H9 (cell line): ENCODE measurements at regions not wholly inside any gene's neighbourhood (a gene's known extent, or its start where the extent isn't known, plus 50 kb on each side); places are given as distances from the start of the nearest gene placed in this dataset.

Experiments used
- DNase-seq: peaks from one replicate; pipeline ENCODE4 v3.0.0-alpha.2; 2017
- H2AFZ ChIP-seq: one replicate; pipeline ENCODE4 v1.6.1; 2013; ENCODE audit warnings: mild to moderate bottlenecking, low read length, control low read depth, moderate library complexity
- H2AK5ac ChIP-seq: 2 replicates; pipeline ENCODE4 v1.6.1; 2013; ENCODE audit warnings: low read length, control low read depth, mixed read lengths; ENCODE audit not compliant: insufficient read length
- H2BK120ac ChIP-seq: one replicate; pipeline ENCODE4 v1.6.1; 2013; ENCODE audit warnings: low read depth, mild to moderate bottlenecking, low read length, control low read depth, inconsistent platforms; ENCODE audit not compliant: poor library complexity, severe bottlenecking
- H2BK12ac ChIP-seq: 2 replicates; pipeline ENCODE4 v1.6.1; 2013; ENCODE audit warnings: low read length, control low read depth, mixed read lengths, low read depth; ENCODE audit not compliant: insufficient read length
- H2BK15ac ChIP-seq: 2 replicates; pipeline ENCODE4 v1.6.1; 2013; ENCODE audit warnings: low read depth, low read length, control low read depth
- H2BK20ac ChIP-seq: one replicate; pipeline ENCODE4 v1.6.1; 2013; ENCODE audit warnings: low read depth, mild to moderate bottlenecking, low read length, control low read depth, inconsistent platforms; ENCODE audit not compliant: poor library complexity, severe bottlenecking
- H2BK5ac ChIP-seq: 2 replicates; pipeline ENCODE4 v1.6.1; 2013; ENCODE audit warnings: low read length, control low read depth, mixed read lengths; ENCODE audit not compliant: insufficient read length
- H3K14ac ChIP-seq: 2 replicates; pipeline ENCODE4 v1.6.1; 2013; ENCODE audit warnings: low read length, control low read depth; ENCODE audit not compliant: insufficient read depth
- H3K18ac ChIP-seq: 2 replicates; pipeline ENCODE4 v1.6.1; 2013; ENCODE audit warnings: low read depth, mild to moderate bottlenecking, mixed read lengths, low read length, control low read depth; ENCODE audit not compliant: insufficient read length
- H3K23ac ChIP-seq: 2 replicates; pipeline ENCODE4 v1.6.1; 2013; ENCODE audit warnings: low read length, control low read depth, mixed read lengths, low read depth; ENCODE audit not compliant: insufficient read length
- H3K23me2 ChIP-seq: 2 replicates; pipeline ENCODE4 v1.6.1; 2013; ENCODE audit warnings: low read depth, mild to moderate bottlenecking, mixed read lengths, low read length, control low read depth; ENCODE audit not compliant: insufficient read length, poor library complexity, severe bottlenecking
- H3K27ac ChIP-seq: 2 replicates; pipeline ENCODE4 v1.5.1; 2013; ENCODE audit warnings: low read length, control low read depth, mixed read lengths, low read depth; ENCODE audit not compliant: insufficient read length
- H3K27me3 ChIP-seq: 2 replicates; pipeline ENCODE4 v1.6.1; 2013; ENCODE audit warnings: low read length, control low read depth, inconsistent platforms; ENCODE audit not compliant: insufficient read depth
- H3K4ac ChIP-seq: 2 replicates; pipeline ENCODE4 v1.6.1; 2013; ENCODE audit warnings: low read depth, mild to moderate bottlenecking, control low read depth, inconsistent platforms, low read length, moderate library complexity
- H3K4me1 ChIP-seq: 2 replicates; pipeline ENCODE4 v1.6.1; 2013; ENCODE audit warnings: low read length, control low read depth, inconsistent platforms; ENCODE audit not compliant: insufficient read depth
- H3K4me2 ChIP-seq: 2 replicates; pipeline ENCODE4 v1.6.1; 2013; ENCODE audit warnings: low read length, control low read depth, mixed read lengths; ENCODE audit not compliant: insufficient read length, insufficient read depth
- H3K56ac ChIP-seq: 2 replicates; pipeline ENCODE4 v1.6.1; 2013; ENCODE audit warnings: low read depth, mild to moderate bottlenecking, mixed read lengths, low read length, control low read depth; ENCODE audit not compliant: insufficient read length
- H3K79me1 ChIP-seq: 2 replicates; pipeline ENCODE4 v1.6.1; 2013; ENCODE audit warnings: low read depth, mild to moderate bottlenecking, moderate library complexity, low read length, control low read depth, inconsistent platforms; ENCODE audit not compliant: insufficient read depth, poor library complexity, severe bottlenecking
- H3K79me2 ChIP-seq: 2 replicates; pipeline ENCODE4 v1.6.1; 2013; ENCODE audit warnings: low read length, control low read depth, inconsistent platforms; ENCODE audit not compliant: insufficient read depth
- H3K9ac ChIP-seq: 2 replicates; pipeline ENCODE4 v1.6.1; 2013; ENCODE audit warnings: low read length, control low read depth, mixed read lengths; ENCODE audit not compliant: insufficient read length; ENCODE audit errors: extremely low read depth
- H3K9me3 ChIP-seq: one replicate; pipeline ENCODE4 v1.6.1; 2013; ENCODE audit warnings: low read depth, low read length, inconsistent platforms; ENCODE audit not compliant: control insufficient read depth
- H3T11ph ChIP-seq: one replicate; pipeline ENCODE4 v1.6.1; 2013; ENCODE audit warnings: mild to moderate bottlenecking, low read length, control low read depth, inconsistent platforms
- H4K20me1 ChIP-seq: one replicate; pipeline ENCODE4 v1.6.1; 2013; ENCODE audit not compliant: control insufficient read depth, insufficient read length, insufficient read depth
- H4K5ac ChIP-seq: 2 replicates; pipeline ENCODE4 v1.6.1; 2013; ENCODE audit warnings: low read depth, mild to moderate bottlenecking, mixed read lengths, low read length, control low read depth; ENCODE audit not compliant: insufficient read length
- H4K8ac ChIP-seq: replicated peaks from 2 replicates; pipeline ENCODE4 v1.6.1; 2013; ENCODE audit warnings: low read length, control low read depth, mixed read lengths, low read depth; ENCODE audit not compliant: insufficient read length
- H4K91ac ChIP-seq: 2 replicates; pipeline ENCODE4 v1.6.1; 2013; ENCODE audit warnings: low read depth, mild to moderate bottlenecking, moderate library complexity, mixed read lengths, low read length, control low read depth; ENCODE audit not compliant: insufficient read length
- H3K27ac Mint-ChIP-seq, 3 experiments: 2 replicates in 2 of 3; 3 replicates in 1 of 3; pipeline ENCODE4 v1.8.0; 2020 to 2021; ENCODE audit warnings: mixed read lengths in 3 of 3, mild to moderate bottlenecking in 1 of 3, moderate library complexity in 1 of 3
- H3K27me3 Mint-ChIP-seq: 2 replicates; pipeline ENCODE4 v1.8.0; 2021; ENCODE audit warnings: low read depth, mild to moderate bottlenecking, moderate library complexity, mixed read lengths
- H3K36me3 Mint-ChIP-seq, 3 experiments: 2 replicates in 2 of 3; 3 replicates in 1 of 3; pipeline ENCODE4 v1.8.0; 2020 to 2021; ENCODE audit warnings: low read depth in 3 of 3, mixed read lengths in 3 of 3; ENCODE audit not compliant: insufficient read depth in 1 of 3
- H3K4me1 Mint-ChIP-seq, 2 experiments: 2 replicates each; pipeline ENCODE4 v1.8.0; 2020; ENCODE audit warnings: mixed read lengths in 2 of 2
- H3K4me3 Mint-ChIP-seq, 2 experiments: 2 replicates in 1 of 2; 3 replicates in 1 of 2; pipeline ENCODE4 v1.8.0; 2020 to 2021; ENCODE audit warnings: mild to moderate bottlenecking in 2 of 2, mixed read lengths in 2 of 2, moderate library complexity in 1 of 2
- H3K9me3 Mint-ChIP-seq, 2 experiments: 2 replicates in 1 of 2; 3 replicates in 1 of 2; pipeline ENCODE4 v1.8.0; 2020; ENCODE audit warnings: mild to moderate bottlenecking in 2 of 2, mixed read lengths in 2 of 2, moderate library complexity in 1 of 2
- CTCF ChIP-seq: fragments of 200-600 bp; sonication (generic); conservative IDR thresholded peaks from 3 replicates; pipeline ENCODE4 v1.8.0; 2021; ENCODE audit warnings: antibody characterized with exemption, mild to moderate bottlenecking
- WGBS: extraction: QIAGEN DNeasy Blood & Tissue Kit; methylation state at CpG from one replicate; pipeline ENCODE4 v1.1.7; 2013; ENCODE audit warnings: missing lambda C conversion rate, low lambda C conversion rate, mixed read lengths; ENCODE audit not compliant: insufficient read length; ENCODE audit errors: extremely low coverage; 5-methylcytosine and 5-hydroxymethylcytosine counted together

- Histone ChIP-seq H2BK12ac (no peak overlapping the region), H2AK5ac (no peak overlapping the region), H3K23me2 (no peaks in the 10 kb centered on the region), H3K9ac (no peak overlapping the region), H2AFZ (no peak overlapping the region), H4K5ac (no peak overlapping the region), H3K27ac (no peak overlapping the region), H3K4me2 (no peak overlapping the region), H3K4ac (no peak overlapping the region), H3T11ph (no peak overlapping the region), H3K23ac (no peak overlapping the region), H3K9me3 (no peaks in the 10 kb centered on the region), H2BK15ac (no peak overlapping the region), H4K8ac (no peak overlapping the region), H3K4me1 (no peaks in the 10 kb centered on the region), H3K14ac (no peak overlapping the region), H3K79me1 (no peaks in the 10 kb centered on the region), H4K91ac (no peak overlapping the region), H4K20me1 (no peaks in the 10 kb centered on the region), H2BK20ac (no peak overlapping the region), H3K27me3 (no peaks in the 10 kb centered on the region), H3K18ac (no peak overlapping the region), H3K79me2 (no peaks in the 10 kb centered on the region), H3K56ac (no peak overlapping the region), H2BK120ac (no peak overlapping the region), H2BK5ac (no peak overlapping the region)
- Mint-ChIP-seq H3K36me3 (peaks cover 0 to 8% (median 4%) of the 10 kb centered on the region in 3 experiments; a peak in 5 of 7 replicates), H3K9me3 (peaks cover 11 to 12% of the 10 kb centered on the region in 2 experiments), H3K4me3 (no peak overlapping the region), H3K4me1 (no peaks in the 10 kb centered on the region), H3K27ac (no peak overlapping the region), H3K27me3 (peaks cover 1% of the 10 kb centered on the region; the same call in 1 of the 2 replicates)
- TF ChIP-seq CTCF: no peak
- no CpG with 5 or more reads among the region's 1 CpG for WGBS
- DNase-seq: no peak
These were observed 229.9 kb upstream of the SUCLG2 start for GRCh38 chr3:67884345-67884744.
